GM23338 (cell line): ENCODE measurements at regions not wholly inside any gene's neighbourhood (a gene's known extent, or its start where the extent isn't known, plus 50 kb on each side); places are given as distances from the start of the nearest gene placed in this dataset.

Experiments
- CREB1 ChIP-seq: fragments of 250-450 bp; sonication (Bioruptor Pico); IDR thresholded peaks from 2 replicates; pipeline ENCODE4 v1.5.0; 2020; ENCODE audit warnings: low read depth, mild to moderate bottlenecking, moderate library complexity
- EZH2 ChIP-seq: fragments of 200-600 bp; sonication (generic); IDR thresholded peaks from one replicate; pipeline ENCODE4 v1.8.0; 2017; ENCODE audit warnings: antibody characterized with exemption, mild to moderate bottlenecking, low read depth; ENCODE audit not compliant: unreplicated experiment
- NANOG ChIP-seq: IDR thresholded peaks from 2 replicates; pipeline ENCODE4 v1.6.1; 2016; ENCODE audit warnings: antibody characterized with exemption, borderline replicate concordance
- POLR2AphosphoS5 ChIP-seq: IDR thresholded peaks from 2 replicates; pipeline ENCODE4 v1.6.1; 2016; ENCODE audit warnings: antibody characterized with exemption, low read depth
- STAT1 ChIP-seq: IDR thresholded peaks from one replicate; pipeline ENCODE4 v1.6.1; 2016; ENCODE audit warnings: antibody characterized with exemption; ENCODE audit not compliant: unreplicated experiment
- ZNF114 ChIP-seq: fragments of 250-450 bp; sonication (Bioruptor Pico); IDR thresholded peaks from 2 replicates; pipeline ENCODE4 v1.5.0; 2020; ENCODE audit warnings: mild to moderate bottlenecking, moderate library complexity
- TF ChIP-seq, protein P1 (sequence below): fragments of 250-450 bp; sonication (Bioruptor Pico); IDR thresholded peaks from 2 replicates; pipeline ENCODE4 v1.5.0; 2020; ENCODE audit warnings: mild to moderate bottlenecking, moderate library complexity
- TF ChIP-seq, protein P2 (sequence below): IDR thresholded peaks from 2 replicates; pipeline ENCODE4 v1.6.1; 2016; ENCODE audit warnings: antibody characterized with exemption

DNA sequence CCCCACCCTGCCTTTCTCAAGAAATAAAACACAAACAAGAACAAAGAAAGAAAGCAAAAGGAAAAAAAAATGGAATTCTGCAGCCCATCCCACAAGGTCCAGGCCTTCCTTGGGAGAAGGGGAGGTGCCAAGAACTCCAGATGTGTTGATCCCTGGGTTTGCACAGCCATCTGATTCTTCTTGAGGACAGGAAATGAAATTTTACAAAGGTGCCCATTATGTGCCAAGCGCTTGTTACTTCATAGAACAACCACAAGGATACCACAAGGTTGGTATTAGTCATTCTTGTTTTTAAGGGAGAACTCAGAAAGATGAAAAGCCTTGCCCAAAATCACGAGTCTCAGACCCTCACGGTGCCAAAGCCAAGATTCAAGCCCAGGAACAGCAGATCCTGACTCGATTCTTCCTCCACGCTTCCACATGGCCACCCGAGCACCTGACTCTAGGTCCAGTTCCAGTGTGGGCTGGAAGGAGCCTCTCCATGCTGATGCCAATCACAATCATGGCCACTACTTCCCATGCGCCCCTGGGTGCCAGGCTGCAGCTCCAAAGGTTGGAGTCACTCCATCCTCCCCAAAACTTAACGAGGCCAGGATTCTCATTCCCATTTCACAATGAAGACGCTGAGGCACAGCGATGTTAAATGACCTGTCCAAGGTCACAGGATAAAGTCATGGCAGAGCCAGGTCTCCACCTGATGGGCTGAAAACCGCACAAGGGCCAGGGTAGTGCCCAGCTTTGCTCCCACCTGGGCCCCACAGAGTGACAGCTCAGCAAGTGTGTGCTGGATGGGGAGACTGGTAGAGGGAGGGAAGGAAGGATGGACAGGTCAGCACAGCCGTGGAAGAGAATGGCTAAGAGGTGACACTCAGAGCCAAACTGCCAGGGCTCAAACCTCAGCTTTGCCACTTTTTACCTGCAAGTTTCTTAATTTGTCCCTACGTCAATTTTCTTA is 66.7 kb upstream of the TOP1 start (continued):
- TF ChIP-seq, protein P1, sequence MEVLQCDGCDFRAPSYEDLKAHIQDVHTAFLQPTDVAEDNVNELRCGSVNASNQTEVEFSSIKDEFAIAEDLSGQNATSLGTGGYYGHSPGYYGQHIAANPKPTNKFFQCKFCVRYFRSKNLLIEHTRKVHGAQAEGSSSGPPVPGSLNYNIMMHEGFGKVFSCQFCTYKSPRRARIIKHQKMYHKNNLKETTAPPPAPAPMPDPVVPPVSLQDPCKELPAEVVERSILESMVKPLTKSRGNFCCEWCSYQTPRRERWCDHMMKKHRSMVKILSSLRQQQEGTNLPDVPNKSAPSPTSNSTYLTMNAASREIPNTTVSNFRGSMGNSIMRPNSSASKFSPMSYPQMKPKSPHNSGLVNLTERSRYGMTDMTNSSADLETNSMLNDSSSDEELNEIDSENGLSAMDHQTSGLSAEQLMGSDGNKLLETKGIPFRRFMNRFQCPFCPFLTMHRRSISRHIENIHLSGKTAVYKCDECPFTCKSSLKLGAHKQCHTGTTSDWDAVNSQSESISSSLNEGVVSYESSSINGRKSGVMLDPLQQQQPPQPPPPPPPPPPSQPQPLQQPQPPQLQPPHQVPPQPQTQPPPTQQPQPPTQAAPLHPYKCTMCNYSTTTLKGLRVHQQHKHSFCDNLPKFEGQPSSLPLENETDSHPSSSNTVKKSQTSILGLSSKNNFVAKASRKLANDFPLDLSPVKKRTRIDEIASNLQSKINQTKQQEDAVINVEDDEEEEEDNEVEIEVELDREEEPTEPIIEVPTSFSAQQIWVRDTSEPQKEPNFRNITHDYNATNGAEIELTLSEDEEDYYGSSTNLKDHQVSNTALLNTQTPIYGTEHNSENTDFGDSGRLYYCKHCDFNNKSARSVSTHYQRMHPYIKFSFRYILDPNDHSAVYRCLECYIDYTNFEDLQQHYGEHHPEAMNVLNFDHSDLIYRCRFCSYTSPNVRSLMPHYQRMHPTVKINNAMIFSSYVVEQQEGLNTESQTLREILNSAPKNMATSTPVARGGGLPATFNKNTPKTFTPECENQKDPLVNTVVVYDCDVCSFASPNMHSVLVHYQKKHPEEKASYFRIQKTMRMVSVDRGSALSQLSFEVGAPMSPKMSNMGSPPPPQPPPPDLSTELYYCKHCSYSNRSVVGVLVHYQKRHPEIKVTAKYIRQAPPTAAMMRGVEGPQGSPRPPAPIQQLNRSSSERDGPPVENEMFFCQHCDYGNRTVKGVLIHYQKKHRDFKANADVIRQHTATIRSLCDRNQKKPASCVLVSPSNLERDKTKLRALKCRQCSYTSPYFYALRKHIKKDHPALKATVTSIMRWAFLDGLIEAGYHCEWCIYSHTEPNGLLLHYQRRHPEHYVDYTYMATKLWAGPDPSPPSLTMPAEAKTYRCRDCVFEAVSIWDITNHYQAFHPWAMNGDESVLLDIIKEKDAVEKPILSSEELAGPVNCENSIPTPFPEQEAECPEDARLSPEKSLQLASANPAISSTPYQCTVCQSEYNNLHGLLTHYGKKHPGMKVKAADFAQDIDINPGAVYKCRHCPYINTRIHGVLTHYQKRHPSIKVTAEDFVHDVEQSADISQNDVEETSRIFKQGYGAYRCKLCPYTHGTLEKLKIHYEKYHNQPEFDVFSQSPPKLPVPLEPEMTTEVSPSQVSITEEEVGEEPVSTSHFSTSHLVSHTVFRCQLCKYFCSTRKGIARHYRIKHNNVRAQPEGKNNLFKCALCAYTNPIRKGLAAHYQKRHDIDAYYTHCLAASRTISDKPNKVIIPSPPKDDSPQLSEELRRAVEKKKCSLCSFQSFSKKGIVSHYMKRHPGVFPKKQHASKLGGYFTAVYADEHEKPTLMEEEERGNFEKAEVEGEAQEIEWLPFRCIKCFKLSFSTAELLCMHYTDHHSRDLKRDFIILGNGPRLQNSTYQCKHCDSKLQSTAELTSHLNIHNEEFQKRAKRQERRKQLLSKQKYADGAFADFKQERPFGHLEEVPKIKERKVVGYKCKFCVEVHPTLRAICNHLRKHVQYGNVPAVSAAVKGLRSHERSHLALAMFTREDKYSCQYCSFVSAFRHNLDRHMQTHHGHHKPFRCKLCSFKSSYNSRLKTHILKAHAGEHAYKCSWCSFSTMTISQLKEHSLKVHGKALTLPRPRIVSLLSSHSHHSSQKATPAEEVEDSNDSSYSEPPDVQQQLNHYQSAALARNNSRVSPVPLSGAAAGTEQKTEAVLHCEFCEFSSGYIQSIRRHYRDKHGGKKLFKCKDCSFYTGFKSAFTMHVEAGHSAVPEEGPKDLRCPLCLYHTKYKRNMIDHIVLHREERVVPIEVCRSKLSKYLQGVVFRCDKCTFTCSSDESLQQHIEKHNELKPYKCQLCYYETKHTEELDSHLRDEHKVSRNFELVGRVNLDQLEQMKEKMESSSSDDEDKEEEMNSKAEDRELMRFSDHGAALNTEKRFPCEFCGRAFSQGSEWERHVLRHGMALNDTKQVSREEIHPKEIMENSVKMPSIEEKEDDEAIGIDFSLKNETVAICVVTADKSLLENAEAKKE (CRISPR knock-in tag): no peak
- TF ChIP-seq, protein P2, sequence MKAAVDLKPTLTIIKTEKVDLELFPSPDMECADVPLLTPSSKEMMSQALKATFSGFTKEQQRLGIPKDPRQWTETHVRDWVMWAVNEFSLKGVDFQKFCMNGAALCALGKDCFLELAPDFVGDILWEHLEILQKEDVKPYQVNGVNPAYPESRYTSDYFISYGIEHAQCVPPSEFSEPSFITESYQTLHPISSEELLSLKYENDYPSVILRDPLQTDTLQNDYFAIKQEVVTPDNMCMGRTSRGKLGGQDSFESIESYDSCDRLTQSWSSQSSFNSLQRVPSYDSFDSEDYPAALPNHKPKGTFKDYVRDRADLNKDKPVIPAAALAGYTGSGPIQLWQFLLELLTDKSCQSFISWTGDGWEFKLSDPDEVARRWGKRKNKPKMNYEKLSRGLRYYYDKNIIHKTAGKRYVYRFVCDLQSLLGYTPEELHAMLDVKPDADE: no peak
- no peak for TF ChIP-seq NANOG
- TF ChIP-seq ZNF114: no peak
- TF ChIP-seq EZH2: no peak
- TF ChIP-seq POLR2AphosphoS5: no peak
- TF ChIP-seq STAT1: no peak
- no peak for TF ChIP-seq CREB1
